SK-N-SH (cell line): ENCODE measurements at regions not wholly inside any gene's neighbourhood (a gene's known extent, or its start where the extent isn't known, plus 50 kb on each side); places are given as distances from the start of the nearest gene placed in this dataset.

Source experiments
- CTCF ChIP-seq: fragments of 200-600 bp; sonication (generic); IDR thresholded peaks from 2 replicates; pipeline ENCODE4 v1.6.1; 2017; ENCODE audit warnings: antibody characterized with exemption, mild to moderate bottlenecking, moderate library complexity
- EZH2phosphoT487 ChIP-seq: fragments of 200-600 bp; sonication (generic); IDR thresholded peaks from 2 replicates; pipeline ENCODE4 v1.6.1; 2017; ENCODE audit warnings: low read depth, mixed run types, mild to moderate bottlenecking, antibody characterized with exemption, moderate library complexity, borderline replicate concordance
- JUND ChIP-seq: IDR thresholded peaks from 2 replicates; pipeline ENCODE4 v1.4.0; 2012

- TF ChIP-seq CTCF = no peak
- no peak for TF ChIP-seq EZH2phosphoT487
- TF ChIP-seq JUND = no peak
These were observed 2043.5 kb upstream of the AGA start for GRCh38 chr4:179485781-179486180.
